ENCODE measurements at regions not wholly inside any gene's neighbourhood (a gene's known extent, or its start where the extent isn't known, plus 50 kb on each side); places are given as distances from the start of the nearest gene placed in this dataset.
"Not testable (repeated sequence)": the region's sequence is repeated elsewhere in the genome, so short reads cannot be mapped to it uniquely, and the experiment has no call there.

GRCh38 chr14:82896476-82896875, 1362.8 kb upstream of the SEL1L start:
- in situ Hi-C loops (cut with HindIII; ENCODE audit: low pct_unique_long_range_greater_than_20kb, low sequenced_read_pairs): no loop called here
- TF ChIP-seq JUND (IDR thresholded peaks at IDR 0.05; ENCODE audit: low read depth): no peak

GRCh38 chr14:82897469-82898308, 1364.0 kb upstream of the SEL1L start:
- no peak for TF ChIP-seq JUND (IDR thresholded peaks at IDR 0.05; ENCODE audit: low read depth)
- DNase-seq (ENCODE audit: low read depth in 1 of 2, low spot score in 1 of 2): no peak
- in situ Hi-C loops (cut with HindIII; ENCODE audit: low pct_unique_long_range_greater_than_20kb, low sequenced_read_pairs): no loop called here

More at GRCh38 chr14:82896476-82896875, 1362.8 kb upstream of the SEL1L start:
- DNase-seq (ENCODE audit: low read depth in 1 of 2, low spot score in 1 of 2): no peak

GRCh38 chr14:82905762-82906161, 1372.1 kb upstream of the SEL1L start:
- TF ChIP-seq JUND (IDR thresholded peaks at IDR 0.05; ENCODE audit: low read depth): no peak
- in situ Hi-C loops (cut with HindIII; ENCODE audit: low pct_unique_long_range_greater_than_20kb, low sequenced_read_pairs): no loop called here
- no peak for DNase-seq (ENCODE audit: low read depth in 1 of 2, low spot score in 1 of 2)

- in situ Hi-C loops (cut with HindIII; ENCODE audit: low pct_unique_long_range_greater_than_20kb, low sequenced_read_pairs): no loop called here
- no peak for DNase-seq (ENCODE audit: low read depth in 1 of 2, low spot score in 1 of 2)
- no peak for TF ChIP-seq JUND (IDR thresholded peaks at IDR 0.05; ENCODE audit: low read depth)
Measured at GRCh38 chr14:82911930-82912329, 1378.3 kb upstream of the SEL1L start.

- in situ Hi-C loops (cut with HindIII; ENCODE audit: low pct_unique_long_range_greater_than_20kb, low sequenced_read_pairs): no loop called here
- no peak for DNase-seq (ENCODE audit: low read depth in 1 of 2, low spot score in 1 of 2)
- no peak for TF ChIP-seq JUND (IDR thresholded peaks at IDR 0.05; ENCODE audit: low read depth)
Measured at GRCh38 chr14:82913396-82913795, 1379.7 kb upstream of the SEL1L start.

- in situ Hi-C loops (cut with HindIII; ENCODE audit: low pct_unique_long_range_greater_than_20kb, low sequenced_read_pairs): no loop called here
- TF ChIP-seq JUND (IDR thresholded peaks at IDR 0.05; ENCODE audit: low read depth): no peak
- no peak for DNase-seq (ENCODE audit: low read depth in 1 of 2, low spot score in 1 of 2)
Measured at GRCh38 chr14:82915381-82915780, 1381.7 kb upstream of the SEL1L start.

GRCh38 chr14:82935691-82936090, 1402.0 kb upstream of the SEL1L start:
- DNase-seq (ENCODE audit: low read depth in 1 of 2, low spot score in 1 of 2): no peak
- TF ChIP-seq JUND (IDR thresholded peaks at IDR 0.05; ENCODE audit: low read depth): no peak
- in situ Hi-C loops (cut with HindIII; ENCODE audit: low pct_unique_long_range_greater_than_20kb, low sequenced_read_pairs): no loop called here

- no peak for TF ChIP-seq JUND (IDR thresholded peaks at IDR 0.05; ENCODE audit: low read depth)
- in situ Hi-C loops (cut with HindIII; ENCODE audit: low pct_unique_long_range_greater_than_20kb, low sequenced_read_pairs): no loop called here
- no peak for DNase-seq (ENCODE audit: low read depth in 1 of 2, low spot score in 1 of 2)
Measured at GRCh38 chr14:82951171-82951570, 1417.5 kb upstream of the SEL1L start.

- no peak for TF ChIP-seq JUND (IDR thresholded peaks at IDR 0.05; ENCODE audit: low read depth)
- no peak for DNase-seq (ENCODE audit: low read depth in 1 of 2, low spot score in 1 of 2)
- in situ Hi-C loops (cut with HindIII; ENCODE audit: low pct_unique_long_range_greater_than_20kb, low sequenced_read_pairs): no loop called here
Measured at GRCh38 chr14:82963756-82964155, 1430.1 kb upstream of the SEL1L start.

- no peak for TF ChIP-seq JUND (IDR thresholded peaks at IDR 0.05; ENCODE audit: low read depth)
- in situ Hi-C loops (cut with HindIII; ENCODE audit: low pct_unique_long_range_greater_than_20kb, low sequenced_read_pairs): no loop called here
- no peak for DNase-seq (ENCODE audit: low read depth in 1 of 2, low spot score in 1 of 2)
Measured at GRCh38 chr14:82987502-82988124, 1454.0 kb upstream of the SEL1L start.

- DNase-seq (ENCODE audit: low read depth in 1 of 2, low spot score in 1 of 2); in situ Hi-C loops (cut with HindIII; ENCODE audit: low pct_unique_long_range_greater_than_20kb, low sequenced_read_pairs): not testable (repeated sequence)
Measured at GRCh38 chr14:82994547-82994946, 1460.9 kb upstream of the SEL1L start.

GRCh38 chr14:82999802-83000201, 1466.1 kb upstream of the SEL1L start:
- peak in 1 of 2 experiments; percentile 37 for DNase-seq (ENCODE audit: low read depth in 1 of 2, low spot score in 1 of 2)
- no peak for TF ChIP-seq JUND (IDR thresholded peaks at IDR 0.05; ENCODE audit: low read depth)
- in situ Hi-C loops (cut with HindIII; ENCODE audit: low pct_unique_long_range_greater_than_20kb, low sequenced_read_pairs): no loop called here

GRCh38 chr14:83004456-83005006, 1470.9 kb upstream of the SEL1L start:
- no peak for DNase-seq (ENCODE audit: low read depth in 1 of 2, low spot score in 1 of 2)
- TF ChIP-seq JUND (IDR thresholded peaks at IDR 0.05; ENCODE audit: low read depth): no peak
- in situ Hi-C loops (cut with HindIII; ENCODE audit: low pct_unique_long_range_greater_than_20kb, low sequenced_read_pairs): no loop called here

Measured in T47D (cell line).